Motor neuron (in vitro differentiated cells): ENCODE measurements at regions not wholly inside any gene's neighbourhood (a gene's known extent, or its start where the extent isn't known, plus 50 kb on each side); places are given as distances from the start of the nearest gene placed in this dataset.
"Not testable (repeated sequence)": the region's sequence is repeated elsewhere in the genome, so short reads cannot be mapped to it uniquely, and the experiment has no call there.

Source experiments
- ATAC-seq, 8 experiments: fragments of 200-7000 bp; cut with Tn5 transposase; replicated peaks in 6 of 8; 2 replicates each; pipeline ENCODE4 v1.8.0; 2021; ENCODE audit warnings: mild to moderate bottlenecking in 8 of 8, moderate library complexity in 8 of 8
- H3K27ac ChIP-seq, 2 donors: fragments of 250-450 bp; sonication (Bioruptor Pico); 2 replicates each; pipeline ENCODE4 v1.9.0; 2021; ENCODE audit warnings: antibody characterized with exemption in 2 of 2, mild to moderate bottlenecking in 2 of 2, moderate library complexity in 1 of 2
- H3K4me1 ChIP-seq, 2 donors: fragments of 250-450 bp; sonication (Bioruptor Pico); replicated peaks in 1 of 2; 2 replicates each; pipeline ENCODE4 v1.6.1; 2021; ENCODE audit warnings: antibody characterized with exemption in 2 of 2, mild to moderate bottlenecking in 2 of 2, moderate library complexity in 1 of 2
- H3K4me3 ChIP-seq, 5 donors: fragments of 250-450 bp; sonication (Bioruptor Pico); 2 replicates each; pipeline ENCODE4 v1.9.0; 2021; ENCODE audit warnings: antibody characterized with exemption in 5 of 5, mild to moderate bottlenecking in 5 of 5, moderate library complexity in 4 of 5
- WGBS, 10 experiments: fragments of 450-650 bp; shearing (Covaris generic); methylation state at CpG; one replicate each; pipeline ENCODE4 v1.0.0; 2022; 5-methylcytosine and 5-hydroxymethylcytosine counted together
- in situ Hi-C, 9 experiments: fragments of 400-800 bp; cut with MboI; loops; one replicate each; pipeline ENCODE4 v1.15.0; 2021; ENCODE audit warnings: low sequenced_read_pairs in 9 of 9, low pct_unique_long_range_greater_than_20kb in 2 of 9; ENCODE audit not compliant: unreplicated experiment in 9 of 9

- Histone ChIP-seq H3K4me3 (no peak overlapping the region), H3K27ac (no peak overlapping the region), H3K4me1 (no peaks in the 10 kb centered on the region)
- in situ Hi-C loops: no loop called here
- no peak for ATAC-seq
- WGBS, 10 experiments: 18 to 100% (median 78%) methylated on average over 2 to 11 of the region's 12 CpGs
Observed at GRCh38 chr3:541062-541801, 344.7 kb downstream of the CHL1 start.

- no peak overlapping the region for H3K4me3 ChIP-seq
- 0 to 80% (median 38%) methylated on average over 1 to 3 of the region's 3 CpGs; no CpG with 5 or more reads in 1 of the 10 experiments for whole genome bisulfite sequencing, 10 experiments
- H3K4me1 ChIP-seq: no peaks in the 10 kb centered on the region
- no peak overlapping the region for H3K27ac ChIP-seq
- ATAC-seq: no peak
- in situ Hi-C loops: no loop called here
Observed at GRCh38 chr3:542021-542420, 345.5 kb downstream of the CHL1 start.

- no peak overlapping the region for H3K27ac ChIP-seq
- no peak overlapping the region for H3K4me3 ChIP-seq
- in situ Hi-C loops: no loop called here
- H3K4me1 ChIP-seq: no peaks in the 10 kb centered on the region
- ATAC-seq: no peak
- WGBS, 10 experiments: 0 to 96% (median 57%) methylated on average over 1 to 2 of the region's 2 CpGs
Observed at GRCh38 chr3:549636-550035, 353.1 kb downstream of the CHL1 start.

- H3K4me3 ChIP-seq: no peak overlapping the region
- in situ Hi-C loops: no loop called here
- ATAC-seq: no peak
- WGBS, 10 experiments: 20 to 100% (median 89%) methylated on average over 1 of the region's 1 CpG; no CpG with 5 or more reads in 1 of the 10 experiments
- no peaks in the 10 kb centered on the region for H3K4me1 ChIP-seq
- no peak overlapping the region for H3K27ac ChIP-seq
Observed at GRCh38 chr3:550471-550870, 353.9 kb downstream of the CHL1 start.

- Histone ChIP-seq H3K4me1 (no peaks in the 10 kb centered on the region), H3K4me3 (no peak overlapping the region), H3K27ac (no peak overlapping the region)
- in situ Hi-C loops: no loop called here
- 0 to 100% (median 27%) methylated on average over 1 of the region's 1 CpG; no CpG with 5 or more reads in 2 of the 10 experiments for WGBS, 10 experiments
- no peak for ATAC-seq
Observed at GRCh38 chr3:557972-558371, 361.4 kb downstream of the CHL1 start.

GRCh38 chr3:567488-568185 is 371.1 kb downstream of the CHL1 start:
- Histone ChIP-seq H3K27ac (no peak overlapping the region), H3K4me1 (no peaks in the 10 kb centered on the region), H3K4me3 (no peak overlapping the region)
- in situ Hi-C loops: no loop called here
- WGBS, 10 experiments: 13 to 100% (median 73%) methylated on average over 2 to 5 of the region's 5 CpGs
- ATAC-seq: peak in 2 of 8 experiments; percentile 34 to 73

- WGBS, 10 experiments: 0 to 100% (median 56%) methylated on average over 1 of the region's 2 CpGs; no CpG with 5 or more reads in 6 of the 10 experiments
- H3K4me3 ChIP-seq, in situ Hi-C loops, ATAC-seq, H3K27ac ChIP-seq, H3K4me1 ChIP-seq: not testable (repeated sequence)
Observed at GRCh38 chr3:579529-579928, 383.0 kb downstream of the CHL1 start.

GRCh38 chr3:589066-589465 is 392.5 kb downstream of the CHL1 start:
- ATAC-seq, H3K4me3 ChIP-seq, H3K4me1 ChIP-seq, H3K27ac ChIP-seq, in situ Hi-C loops: not testable (repeated sequence)

GRCh38 chr3:597304-597703 is 400.7 kb downstream of the CHL1 start:
- in situ Hi-C loops, ATAC-seq, H3K27ac ChIP-seq, H3K4me1 ChIP-seq, H3K4me3 ChIP-seq: not testable (repeated sequence)
- WGBS, 10 experiments: no CpG with 5 or more reads among the region's 2 CpGs

- H3K4me3 ChIP-seq, ATAC-seq, H3K4me1 ChIP-seq, in situ Hi-C loops, H3K27ac ChIP-seq: not testable (repeated sequence)
- no CpG with 5 or more reads among the region's 1 CpG for whole genome bisulfite sequencing, 10 experiments
Observed at GRCh38 chr3:597746-598145, 401.2 kb downstream of the CHL1 start.

- H3K27ac ChIP-seq, H3K4me3 ChIP-seq, in situ Hi-C loops, H3K4me1 ChIP-seq: not testable (repeated sequence)
- ATAC-seq: peak in 3 of 8 experiments; percentile 70 to 92 (median 71)
- 0 to 46% (median 0%) methylated on average over 1 to 2 of the region's 4 CpGs; no CpG with 5 or more reads in 7 of the 10 experiments for WGBS, 10 experiments
Observed at GRCh38 chr3:607480-607879, 410.9 kb downstream of the CHL1 start.

- in situ Hi-C loops: no loop called here
- no peak for ATAC-seq
- H3K27ac ChIP-seq: no peak overlapping the region
- no peak overlapping the region for H3K4me3 ChIP-seq
- peaks cover 0 to 2% of the 10 kb centered on the region in 2 donors for H3K4me1 ChIP-seq
Observed at GRCh38 chr3:621714-622113, 425.2 kb downstream of the CHL1 start.

- Histone ChIP-seq H3K4me1 (peaks cover 0 to 2% of the 10 kb centered on the region in 2 donors), H3K27ac (no peak overlapping the region), H3K4me3 (no peak overlapping the region)
- WGBS, 10 experiments: 32 to 95% (median 80%) methylated on average over 1 to 7 of the region's 7 CpGs
- in situ Hi-C loops: no loop called here
- no peak for ATAC-seq
Observed at GRCh38 chr3:622314-622713, 425.8 kb downstream of the CHL1 start.
